ENCODE measurements at regions not wholly inside any gene's neighbourhood (a gene's known extent, or its start where the extent isn't known, plus 50 kb on each side); places are given as distances from the start of the nearest gene placed in this dataset.

DNA sequence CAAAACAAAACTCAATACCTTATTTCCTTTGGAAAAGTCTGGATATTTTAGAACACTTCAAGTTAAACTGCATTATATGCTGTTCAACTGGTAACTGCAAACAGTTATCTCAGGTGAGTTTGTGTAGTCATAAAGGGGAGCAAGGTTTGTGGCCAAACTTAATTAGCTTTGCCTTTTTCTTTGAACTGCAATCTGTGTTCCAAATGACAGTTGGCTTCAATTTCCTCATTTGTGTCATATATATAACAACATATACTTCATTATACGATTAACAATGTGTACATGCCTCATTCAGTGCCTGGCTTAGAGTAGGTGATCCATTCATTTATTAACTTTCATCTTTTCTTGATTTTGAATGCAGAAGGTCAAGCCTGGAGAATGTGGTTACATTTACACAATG, 55.8 kb downstream of the KCNE4 start:
- no peak for DNase-seq (ENCODE audit: low read depth)
- H3K4me3 ChIP-seq (ENCODE audit: low read depth, low read length): no peak overlapping the region
- TF ChIP-seq CTCF (conservative IDR thresholded peaks at IDR 0.05; ENCODE audit: low read depth, low read length): no peak

GRCh38 chr2:223108351-223109050, 56.5 kb downstream of the KCNE4 start:
- DNase-seq (ENCODE audit: low read depth): no peak
- no peak for TF ChIP-seq CTCF (conservative IDR thresholded peaks at IDR 0.05; ENCODE audit: low read depth, low read length)
- H3K4me3 ChIP-seq (ENCODE audit: low read depth, low read length): no peak overlapping the region

- no peak overlapping the region for H3K4me3 ChIP-seq (ENCODE audit: low read depth, low read length)
- DNase-seq (ENCODE audit: low read depth): no peak
- TF ChIP-seq CTCF (conservative IDR thresholded peaks at IDR 0.05; ENCODE audit: low read depth, low read length): no peak
Observed at GRCh38 chr2:223109341-223109740, 57.4 kb downstream of the KCNE4 start.

DNA sequence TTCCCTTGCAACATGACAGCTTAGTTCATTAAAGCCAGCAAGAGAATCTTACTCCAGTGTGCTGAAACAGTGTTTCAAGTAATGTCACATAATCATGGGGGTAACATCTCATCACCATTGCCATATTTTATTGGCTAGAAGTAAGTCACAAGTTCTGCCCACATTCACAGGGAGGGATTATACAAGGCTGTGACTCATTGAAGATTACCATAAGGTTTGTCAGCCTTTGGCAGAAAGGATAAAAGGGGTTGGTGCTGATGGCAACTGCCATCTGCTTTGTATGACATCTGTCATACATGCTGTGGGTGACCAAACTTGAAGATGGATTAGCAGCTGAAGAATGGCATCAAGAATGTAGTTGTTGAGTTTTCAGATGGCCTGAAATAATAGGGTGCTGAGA, 61.2 kb downstream of the KCNE4 start:
- H3K4me3 ChIP-seq (ENCODE audit: low read depth, low read length): no peak overlapping the region
- DNase-seq (ENCODE audit: low read depth): no peak
- TF ChIP-seq CTCF (conservative IDR thresholded peaks at IDR 0.05; ENCODE audit: low read depth, low read length): no peak

- DNase-seq (ENCODE audit: low read depth): no peak
- H3K4me3 ChIP-seq (ENCODE audit: low read depth, low read length): no peak overlapping the region
- no peak for TF ChIP-seq CTCF (conservative IDR thresholded peaks at IDR 0.05; ENCODE audit: low read depth, low read length)
Observed at GRCh38 chr2:223114170-223114569, 62.2 kb downstream of the KCNE4 start.

DNA sequence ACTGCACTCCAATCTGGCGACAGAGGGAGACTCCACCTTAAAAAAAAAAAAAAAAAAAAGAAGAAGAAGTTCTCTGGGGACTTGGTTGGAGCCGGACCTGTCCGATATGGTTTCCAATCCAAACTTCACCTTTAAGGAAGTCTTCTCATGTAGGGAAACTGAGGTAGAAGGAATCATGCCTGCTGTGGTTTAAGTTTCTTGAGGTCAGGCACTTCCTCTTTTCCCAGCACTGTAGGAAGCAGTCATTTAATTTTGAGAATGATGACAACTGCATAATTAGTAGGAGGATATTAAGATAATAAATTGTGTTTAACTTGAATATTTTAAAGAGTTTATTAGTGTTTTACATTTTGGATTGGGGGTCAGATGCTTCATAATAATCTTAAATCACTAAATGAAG, 62.9 kb downstream of the KCNE4 start:
- no peak overlapping the region for H3K4me3 ChIP-seq (ENCODE audit: low read depth, low read length)
- no peak for TF ChIP-seq CTCF (conservative IDR thresholded peaks at IDR 0.05; ENCODE audit: low read depth, low read length)
- no peak for DNase-seq (ENCODE audit: low read depth)

DNA sequence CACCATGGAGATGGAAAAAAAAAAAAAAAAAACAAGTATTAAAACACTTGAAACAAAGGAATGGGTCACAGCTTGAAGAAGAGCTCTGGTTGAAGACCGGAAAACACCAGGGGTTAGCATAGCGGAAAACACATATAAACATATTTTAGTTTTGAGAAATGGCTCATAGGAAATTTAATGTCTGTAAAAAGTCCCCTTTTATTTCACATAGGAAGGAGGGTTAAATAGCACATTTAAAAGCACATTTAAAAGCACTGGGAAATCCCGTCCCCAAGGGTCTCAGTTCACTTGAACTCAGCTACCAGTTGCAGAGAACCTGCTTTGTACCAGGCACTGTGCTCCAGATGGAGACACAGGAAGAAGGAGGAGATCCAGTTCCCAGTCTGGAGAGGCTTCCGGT, 65.5 kb downstream of the KCNE4 start:
- H3K4me3 ChIP-seq (ENCODE audit: low read depth, low read length): no peak overlapping the region
- no peak for DNase-seq (ENCODE audit: low read depth)
- no peak for TF ChIP-seq CTCF (conservative IDR thresholded peaks at IDR 0.05; ENCODE audit: low read depth, low read length)
